ENCODE measurements at regions not wholly inside any gene's neighbourhood (a gene's known extent, or its start where the extent isn't known, plus 50 kb on each side); places are given as distances from the start of the nearest gene placed in this dataset.

GRCh38 chr13:79770056-79770455 lies 289.1 kb downstream of the NDFIP2 start:
- H3K36me3 Mint-ChIP-seq (ENCODE audit: low read depth), result peaks cover 1% of the 10 kb centered on the region
- POLR2A ChIA-PET, result no interaction called here

GRCh38 chr13:79767126-79767525 lies 286.2 kb downstream of the NDFIP2 start:
- Mint-ChIP-seq H3K27ac (no peak overlapping the region), H3K36me3 (ENCODE audit: low read depth) (peaks cover 1% of the 10 kb centered on the region), H3K27me3 (no peaks in the 10 kb centered on the region), H3K4me3 (no peak overlapping the region), H3K4me1 (no peaks in the 10 kb centered on the region), H3K9me3 (peaks cover 7% of the 10 kb centered on the region)
- ChIA-PET POLR2A (no interaction called here), CTCF (no interaction called here)
- ATAC-seq (ENCODE audit: low read depth), result no peak
- intact Hi-C loops (cut with micrococcal nuclease), result no loop called here
- TF ChIP-seq CTCF (IDR thresholded peaks at IDR 0.05), result no peak
- no peak for DNase-seq

More at GRCh38 chr13:79770056-79770455, 289.1 kb downstream of the NDFIP2 start:
- no peak for TF ChIP-seq CTCF (IDR thresholded peaks at IDR 0.05)
- CTCF ChIA-PET, result no interaction called here
- peaks cover 2% of the 10 kb centered on the region for H3K27me3 Mint-ChIP-seq
- no peak overlapping the region for H3K27ac Mint-ChIP-seq
- peaks cover 7% of the 10 kb centered on the region for H3K9me3 Mint-ChIP-seq
- intact Hi-C loops (cut with micrococcal nuclease), result no loop called here
- no peak overlapping the region for H3K4me3 Mint-ChIP-seq
- ATAC-seq (ENCODE audit: low read depth) (no peak), DNase-seq (no peak)
- no peaks in the 10 kb centered on the region for H3K4me1 Mint-ChIP-seq

GRCh38 chr13:79765331-79765730 lies 284.4 kb downstream of the NDFIP2 start:
- ChIA-PET POLR2A (no interaction called here), CTCF (no interaction called here)
- ATAC-seq (ENCODE audit: low read depth) (no peak), DNase-seq (no peak)
- no peak overlapping the region for H3K27ac Mint-ChIP-seq
- no peaks in the 10 kb centered on the region for H3K9me3 Mint-ChIP-seq
- no peaks in the 10 kb centered on the region for H3K4me1 Mint-ChIP-seq
- no peaks in the 10 kb centered on the region for H3K27me3 Mint-ChIP-seq
- no peak overlapping the region for H3K4me3 Mint-ChIP-seq
- intact Hi-C loops (cut with micrococcal nuclease), result no loop called here
- TF ChIP-seq CTCF (IDR thresholded peaks at IDR 0.05), result no peak
- H3K36me3 Mint-ChIP-seq (ENCODE audit: low read depth), result no peaks in the 10 kb centered on the region

GRCh38 chr13:79749984-79750551 lies 269.1 kb downstream of the NDFIP2 start:
- Mint-ChIP-seq H3K27ac (no peak overlapping the region), H3K9me3 (no peaks in the 10 kb centered on the region), H3K4me1 (no peaks in the 10 kb centered on the region), H3K36me3 (ENCODE audit: low read depth) (no peaks in the 10 kb centered on the region), H3K27me3 (no peaks in the 10 kb centered on the region), H3K4me3 (no peak overlapping the region)
- CTCF ChIA-PET, result no interaction called here
- intact Hi-C loops (cut with micrococcal nuclease), result no loop called here
- POLR2A ChIA-PET, result no interaction called here
- no peak for TF ChIP-seq CTCF (IDR thresholded peaks at IDR 0.05)
- no peak for DNase-seq
- no peak for ATAC-seq (ENCODE audit: low read depth)

- H3K27me3 Mint-ChIP-seq, result no peaks in the 10 kb centered on the region
- ATAC-seq (ENCODE audit: low read depth), result no peak
- TF ChIP-seq CTCF (IDR thresholded peaks at IDR 0.05), result no peak
- no peak overlapping the region for H3K27ac Mint-ChIP-seq
- no peaks in the 10 kb centered on the region for H3K4me1 Mint-ChIP-seq
- DNase-seq, result no peak
- H3K36me3 Mint-ChIP-seq (ENCODE audit: low read depth), result no peaks in the 10 kb centered on the region
- CTCF ChIA-PET, result no interaction called here
- intact Hi-C loops (cut with micrococcal nuclease), result no loop called here
- no peaks in the 10 kb centered on the region for H3K9me3 Mint-ChIP-seq
- POLR2A ChIA-PET, result no interaction called here
- H3K4me3 Mint-ChIP-seq, result no peak overlapping the region
Measured at GRCh38 chr13:79749566-79749965, 268.6 kb downstream of the NDFIP2 start.
